Mammary epithelial cell (primary cell): ENCODE measurements at regions not wholly inside any gene's neighbourhood (a gene's known extent, or its start where the extent isn't known, plus 50 kb on each side); places are given as distances from the start of the nearest gene placed in this dataset.

ENCODE experiments used
- CTCF ChIP-seq, 2 donors: IDR thresholded peaks in 1 of 2; conservative IDR thresholded peaks in 1 of 2; 2 replicates each; pipeline ENCODE4 v1.5.1; 2011 to 2012; ENCODE audit warnings: inconsistent platforms in 2 of 2, low read length in 2 of 2, mild to moderate bottlenecking in 2 of 2, control low read depth in 1 of 2, low read depth in 1 of 2; ENCODE audit not compliant: insufficient read depth in 1 of 2; ENCODE audit errors: extremely low read depth in 1 of 2
- EZH2 ChIP-seq: IDR thresholded peaks from 2 replicates; pipeline ENCODE4 v1.6.1; 2012; ENCODE audit warnings: low read length, inconsistent platforms, borderline replicate concordance

GRCh38 chr3:28933337-28933736 is 347.5 kb upstream of the RBMS3 start:
- TF ChIP-seq CTCF (conservative IDR thresholded peaks at IDR 0.05 in 1 of 2, IDR thresholded peaks at IDR 0.05 in 1 of 2; ENCODE audit: extremely low read depth in 1 of 2, insufficient read depth in 1 of 2, low read depth in 1 of 2, low read length in 2 of 2) (no peak), EZH2 (no peak)
